RCC 7860 (cell line): ENCODE measurements at regions not wholly inside any gene's neighbourhood (a gene's known extent, or its start where the extent isn't known, plus 50 kb on each side); places are given as distances from the start of the nearest gene placed in this dataset.

Experiments used
- DNase-seq: peaks from one replicate; pipeline ENCODE4 v3.0.0-alpha.2; 2015; ENCODE audit warnings: low spot score
- FAIRE-seq: peaks from 2 replicates; lab custom pipeline; 2012; peaks lifted over from hg19 to GRCh38; lab: Jason Lieb, UNC

GRCh38 chr20:23232679-23233308 is 117.8 kb upstream of the NXT1 start:
- no peak for FAIRE-seq
- DNase-seq = no peak

GRCh38 chr20:23232219-23232581 is 118.4 kb upstream of the NXT1 start:
- no peak for DNase-seq
- no peak for FAIRE-seq

GRCh38 chr20:23231561-23232218 is 118.9 kb upstream of the NXT1 start:
- FAIRE-seq (no peak), DNase-seq (peak; percentile 56)

- DNase-seq (no peak), FAIRE-seq (no peak)
Measured at GRCh38 chr20:23230766-23231385, 119.7 kb upstream of the NXT1 start.

- FAIRE-seq (no peak), DNase-seq (no peak)
Measured at GRCh38 chr20:23229989-23230388, 120.6 kb upstream of the NXT1 start.

- FAIRE-seq (no peak), DNase-seq (no peak)
Measured at GRCh38 chr20:23228912-23229311, 121.7 kb upstream of the NXT1 start.

- no peak for FAIRE-seq
- DNase-seq = no peak
Measured at GRCh38 chr20:23227976-23228375, 122.6 kb upstream of the NXT1 start.

- FAIRE-seq = no peak
- DNase-seq = no peak
Measured at GRCh38 chr20:23227274-23227673, 123.3 kb upstream of the NXT1 start.

- no peak for DNase-seq
- FAIRE-seq = no peak
Measured at GRCh38 chr20:23226612-23227265, 123.9 kb upstream of the NXT1 start.

GRCh38 chr20:23225407-23226060 is 125.1 kb upstream of the NXT1 start:
- no peak for FAIRE-seq
- no peak for DNase-seq

GRCh38 chr20:23224806-23225205 is 125.8 kb upstream of the NXT1 start:
- FAIRE-seq = no peak

GRCh38 chr20:23223908-23224580 is 126.5 kb upstream of the NXT1 start:
- FAIRE-seq (no peak), DNase-seq (no peak)

More at GRCh38 chr20:23224806-23225205, 125.8 kb upstream of the NXT1 start:
- no peak for DNase-seq

- FAIRE-seq = no peak
- no peak for DNase-seq
Measured at GRCh38 chr20:23222531-23223200, 127.9 kb upstream of the NXT1 start.

- FAIRE-seq (no peak), DNase-seq (no peak)
Measured at GRCh38 chr20:23217023-23217422, 130.9 kb upstream of the CD93 start.

- DNase-seq = no peak
- FAIRE-seq = no peak
Measured at GRCh38 chr20:23215344-23215995, 129.3 kb upstream of the CD93 start.

GRCh38 chr20:23214903-23215302 is 128.8 kb upstream of the CD93 start:
- DNase-seq (no peak), FAIRE-seq (no peak)

GRCh38 chr20:23212464-23212995 is 126.4 kb upstream of the CD93 start:
- DNase-seq = no peak
- no peak for FAIRE-seq

GRCh38 chr20:23212011-23212410 is 125.9 kb upstream of the CD93 start:
- DNase-seq = no peak
- FAIRE-seq = no peak

- DNase-seq (no peak), FAIRE-seq (no peak)
Measured at GRCh38 chr20:23211164-23211563, 125.0 kb upstream of the CD93 start.
